GM12865 (cell line): ENCODE measurements at regions not wholly inside any gene's neighbourhood (a gene's known extent, or its start where the extent isn't known, plus 50 kb on each side); places are given as distances from the start of the nearest gene placed in this dataset.

Experiments used
- DNase-seq: peaks from one replicate; pipeline ENCODE4 v3.0.0; 2010; ENCODE audit warnings: low read depth
- H3K4me3 ChIP-seq: 2 replicates; pipeline ENCODE4 v1.5.1; 2011; ENCODE audit warnings: mild to moderate bottlenecking, low read depth, low read length, control low read depth
- CTCF ChIP-seq: IDR thresholded peaks from 2 replicates; pipeline ENCODE4 v1.5.1; 2011; ENCODE audit warnings: low read length, control low read depth, low read depth, inconsistent platforms; ENCODE audit not compliant: insufficient read depth; ENCODE audit errors: missing control alignments

DNA sequence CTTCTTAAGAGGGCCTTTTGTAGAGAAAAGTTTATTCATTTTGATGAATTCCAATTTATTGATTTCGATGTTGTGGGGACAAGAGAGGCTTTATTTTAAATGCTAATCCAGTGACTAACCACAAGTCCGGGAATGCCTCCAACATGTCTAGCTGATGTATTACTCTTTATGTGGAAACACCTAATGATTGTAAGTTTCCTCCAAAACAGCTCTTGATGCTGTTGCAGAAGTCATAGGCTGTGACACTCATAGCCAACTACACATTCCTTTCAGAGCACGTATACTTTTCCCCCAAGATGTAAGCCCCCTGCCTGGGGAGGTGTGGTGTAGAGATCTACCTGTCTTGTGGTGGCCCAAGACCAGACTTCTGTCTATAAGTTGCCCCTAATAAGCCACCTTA lies 61.3 kb upstream of the RNF24 start:
- no peak for TF ChIP-seq CTCF
- DNase-seq, result no peak
- H3K4me3 ChIP-seq, result no peak overlapping the region

- no peak for TF ChIP-seq CTCF
- DNase-seq, result no peak
- no peak overlapping the region for H3K4me3 ChIP-seq
These were observed 60.7 kb upstream of the RNF24 start for GRCh38 chr20:4076033-4076432.

GRCh38 chr20:4074877-4075455 lies 59.6 kb upstream of the RNF24 start:
- TF ChIP-seq CTCF, result no peak
- H3K4me3 ChIP-seq, result no peak overlapping the region
- no peak for DNase-seq

GRCh38 chr20:4073852-4074741 lies 58.7 kb upstream of the RNF24 start:
- TF ChIP-seq CTCF, result no peak
- no peak overlapping the region for H3K4me3 ChIP-seq
- no peak for DNase-seq

DNA sequence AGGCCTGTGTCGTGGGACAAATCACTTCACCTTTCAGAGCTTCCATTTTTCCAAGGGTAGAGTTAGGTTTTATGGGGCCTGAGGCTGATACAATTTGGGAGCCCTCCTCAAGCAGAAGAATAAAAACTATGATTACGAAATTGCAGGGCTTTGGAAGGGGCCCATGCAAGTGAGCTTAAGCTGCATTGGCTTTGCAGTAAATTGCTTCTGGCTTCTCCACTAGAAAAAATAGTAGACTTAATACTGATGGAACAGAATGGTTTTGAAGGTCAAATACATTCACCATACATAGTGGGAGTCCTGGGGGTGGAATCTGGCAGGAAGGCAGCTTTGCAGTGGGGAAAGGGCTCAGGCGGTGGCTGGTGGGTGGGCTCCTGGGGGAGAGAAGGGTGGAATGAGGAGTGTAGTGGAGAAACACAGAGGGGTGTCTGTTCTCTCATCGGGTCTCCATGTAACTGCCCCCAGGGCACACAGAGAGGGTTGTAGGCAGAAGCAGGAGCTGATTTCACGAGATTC lies 55.9 kb upstream of the RNF24 start:
- no peak for TF ChIP-seq CTCF
- no peak for DNase-seq
- no peak overlapping the region for H3K4me3 ChIP-seq

GRCh38 chr20:4070323-4071177 lies 55.2 kb upstream of the RNF24 start:
- no peak for DNase-seq
- H3K4me3 ChIP-seq, result no peak overlapping the region
- no peak for TF ChIP-seq CTCF
